GM20000 (cell line): ENCODE measurements at regions not wholly inside any gene's neighbourhood (a gene's known extent, or its start where the extent isn't known, plus 50 kb on each side); places are given as distances from the start of the nearest gene placed in this dataset.

Experiments
- DNase-seq: peaks from one replicate; pipeline ENCODE4 v3.0.0; 2012; ENCODE audit warnings: low spot score
- CTCF ChIP-seq: IDR thresholded peaks from 2 replicates; pipeline ENCODE4 v1.5.1; 2012; ENCODE audit warnings: mild to moderate bottlenecking, control low read depth; ENCODE audit errors: extremely low read depth, missing control alignments

- no peak for DNase-seq
- TF ChIP-seq CTCF: no peak
Observed at GRCh38 chr12:4091016-4091743, 182.4 kb upstream of the CCND2 start.

- TF ChIP-seq CTCF: no peak
- no peak for DNase-seq
Observed at GRCh38 chr12:4089956-4090355, 183.6 kb upstream of the CCND2 start.

GRCh38 chr12:4089121-4089606 is 184.4 kb upstream of the CCND2 start:
- no peak for TF ChIP-seq CTCF
- DNase-seq: no peak

GRCh38 chr12:4088451-4088850 is 185.1 kb upstream of the CCND2 start:
- no peak for TF ChIP-seq CTCF
- no peak for DNase-seq

- no peak for TF ChIP-seq CTCF
- DNase-seq: no peak
Observed at GRCh38 chr12:4086481-4086880, 187.1 kb upstream of the CCND2 start.

- TF ChIP-seq CTCF: no peak
- DNase-seq: no peak
Observed at GRCh38 chr12:4084573-4084972, 189.0 kb upstream of the CCND2 start.

GRCh38 chr12:4082809-4083403 is 190.7 kb upstream of the CCND2 start:
- no peak for DNase-seq
- no peak for TF ChIP-seq CTCF
